ENCODE measurements at regions not wholly inside any gene's neighbourhood (a gene's known extent, or its start where the extent isn't known, plus 50 kb on each side); places are given as distances from the start of the nearest gene placed in this dataset.

DNA sequence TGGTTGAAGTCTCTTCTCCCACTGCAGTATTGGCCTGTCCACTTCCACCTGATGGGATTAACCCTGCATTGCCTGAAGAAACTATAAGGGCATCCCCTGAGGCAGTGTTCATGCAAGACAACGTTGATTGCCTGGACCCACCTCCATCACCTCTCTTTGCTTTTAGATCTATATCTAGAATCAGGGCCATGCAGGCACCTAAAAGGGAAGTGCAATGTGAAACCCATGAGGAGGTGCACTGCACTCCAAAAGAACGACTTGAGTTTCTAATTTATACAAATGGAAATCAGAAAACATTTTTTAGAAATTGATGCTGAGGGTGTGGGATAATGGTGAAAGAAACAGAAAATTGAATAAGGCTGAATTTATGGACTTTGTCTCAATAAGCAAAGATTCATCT is 694.4 kb downstream of the TRAM1L1 start:
- DNase-seq (ENCODE audit: low read depth), result no peak
- no peak overlapping the region for H3K4me3 ChIP-seq (ENCODE audit: low read depth, low read length)
- TF ChIP-seq, protein P1, sequence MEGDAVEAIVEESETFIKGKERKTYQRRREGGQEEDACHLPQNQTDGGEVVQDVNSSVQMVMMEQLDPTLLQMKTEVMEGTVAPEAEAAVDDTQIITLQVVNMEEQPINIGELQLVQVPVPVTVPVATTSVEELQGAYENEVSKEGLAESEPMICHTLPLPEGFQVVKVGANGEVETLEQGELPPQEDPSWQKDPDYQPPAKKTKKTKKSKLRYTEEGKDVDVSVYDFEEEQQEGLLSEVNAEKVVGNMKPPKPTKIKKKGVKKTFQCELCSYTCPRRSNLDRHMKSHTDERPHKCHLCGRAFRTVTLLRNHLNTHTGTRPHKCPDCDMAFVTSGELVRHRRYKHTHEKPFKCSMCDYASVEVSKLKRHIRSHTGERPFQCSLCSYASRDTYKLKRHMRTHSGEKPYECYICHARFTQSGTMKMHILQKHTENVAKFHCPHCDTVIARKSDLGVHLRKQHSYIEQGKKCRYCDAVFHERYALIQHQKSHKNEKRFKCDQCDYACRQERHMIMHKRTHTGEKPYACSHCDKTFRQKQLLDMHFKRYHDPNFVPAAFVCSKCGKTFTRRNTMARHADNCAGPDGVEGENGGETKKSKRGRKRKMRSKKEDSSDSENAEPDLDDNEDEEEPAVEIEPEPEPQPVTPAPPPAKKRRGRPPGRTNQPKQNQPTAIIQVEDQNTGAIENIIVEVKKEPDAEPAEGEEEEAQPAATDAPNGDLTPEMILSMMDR (IDR thresholded peaks at IDR 0.05; ENCODE audit: control insufficient read depth, extremely low read depth, insufficient read depth), result no peak

DNA sequence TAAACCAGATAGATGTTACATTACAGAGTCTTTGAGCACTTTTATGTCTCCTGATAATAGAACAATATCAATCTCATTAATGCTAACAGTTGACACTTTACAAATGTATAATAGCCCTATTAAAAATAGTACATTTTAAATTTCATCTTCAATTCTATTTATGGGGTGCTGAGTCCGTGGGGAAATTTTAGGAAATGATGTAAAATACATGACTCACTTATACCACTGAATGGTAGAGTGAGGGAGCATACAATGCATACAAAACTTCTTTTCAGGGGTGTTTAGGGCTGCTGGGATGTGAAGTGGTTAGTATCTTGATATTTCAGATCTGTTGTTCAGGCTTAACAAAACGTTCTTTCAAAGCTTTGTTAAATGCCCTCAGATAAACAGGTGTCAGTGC is 696.2 kb downstream of the TRAM1L1 start:
- DNase-seq (ENCODE audit: low read depth), result no peak
- no peak overlapping the region for H3K4me3 ChIP-seq (ENCODE audit: low read depth, low read length)
- TF ChIP-seq, protein P1 (IDR thresholded peaks at IDR 0.05; ENCODE audit: control insufficient read depth, extremely low read depth, insufficient read depth), result no peak

DNA sequence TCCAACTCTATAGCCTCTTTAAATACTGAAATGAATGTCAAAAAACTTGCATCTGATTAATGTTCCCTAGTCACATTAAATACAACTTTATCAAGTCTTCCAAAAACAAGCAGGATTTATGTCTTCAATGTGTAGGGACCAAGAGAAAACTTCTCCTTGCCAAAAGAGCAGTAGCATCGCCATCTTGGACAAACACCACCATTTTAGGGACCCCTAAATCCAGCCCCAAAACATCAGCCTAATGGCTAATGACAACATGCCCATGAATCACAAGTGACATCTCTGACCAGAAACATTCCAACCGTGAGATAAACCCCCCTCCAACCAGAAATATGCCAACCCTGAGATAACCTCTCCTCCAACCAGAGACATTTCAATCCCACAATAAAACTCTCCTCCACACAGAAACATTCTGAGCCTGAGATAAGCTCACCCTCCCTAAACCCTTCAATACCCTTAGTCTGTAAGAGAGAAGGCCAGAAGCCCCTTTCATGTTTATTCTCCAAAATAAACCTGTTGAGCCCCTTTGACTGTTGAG is 697.4 kb downstream of the TRAM1L1 start:
- TF ChIP-seq, protein P1 (IDR thresholded peaks at IDR 0.05; ENCODE audit: control insufficient read depth, extremely low read depth, insufficient read depth), result no peak
- H3K4me3 ChIP-seq (ENCODE audit: low read depth, low read length), result no peak overlapping the region
- no peak for DNase-seq (ENCODE audit: low read depth)

GRCh38 chr4:116386856-116387255 is 698.5 kb downstream of the TRAM1L1 start:
- TF ChIP-seq, protein P1 (IDR thresholded peaks at IDR 0.05; ENCODE audit: control insufficient read depth, extremely low read depth, insufficient read depth), result no peak
- H3K4me3 ChIP-seq (ENCODE audit: low read depth, low read length), result no peak overlapping the region
- no peak for DNase-seq (ENCODE audit: low read depth)

- H3K4me3 ChIP-seq (ENCODE audit: low read depth, low read length), result no peak overlapping the region
- no peak for DNase-seq (ENCODE audit: low read depth)
- TF ChIP-seq, protein P1 (IDR thresholded peaks at IDR 0.05; ENCODE audit: control insufficient read depth, extremely low read depth, insufficient read depth), result no peak
Measured at GRCh38 chr4:116385583-116385982, 699.8 kb downstream of the TRAM1L1 start.

DNA sequence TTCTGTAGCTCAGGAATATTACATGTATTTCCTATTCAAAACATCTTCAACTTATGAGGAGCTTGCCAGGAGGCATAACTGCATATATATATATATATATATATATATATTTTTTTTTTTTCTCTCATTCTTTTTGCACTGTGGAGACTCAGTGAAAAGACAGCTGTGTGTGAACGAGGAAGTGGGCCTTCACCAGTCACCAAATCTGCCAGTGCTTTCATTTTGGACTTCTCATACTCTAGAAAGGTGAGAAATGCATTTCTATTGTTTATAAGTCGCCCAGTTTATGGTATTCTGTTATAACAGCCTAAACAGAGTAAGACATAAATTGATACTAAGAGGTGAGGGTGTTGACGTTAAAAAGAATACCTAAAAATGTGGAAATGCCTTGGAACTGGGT is 710.6 kb downstream of the TRAM1L1 start:
- TF ChIP-seq, protein P1 (IDR thresholded peaks at IDR 0.05; ENCODE audit: control insufficient read depth, extremely low read depth, insufficient read depth), result no peak
- no peak for DNase-seq (ENCODE audit: low read depth)

DNA sequence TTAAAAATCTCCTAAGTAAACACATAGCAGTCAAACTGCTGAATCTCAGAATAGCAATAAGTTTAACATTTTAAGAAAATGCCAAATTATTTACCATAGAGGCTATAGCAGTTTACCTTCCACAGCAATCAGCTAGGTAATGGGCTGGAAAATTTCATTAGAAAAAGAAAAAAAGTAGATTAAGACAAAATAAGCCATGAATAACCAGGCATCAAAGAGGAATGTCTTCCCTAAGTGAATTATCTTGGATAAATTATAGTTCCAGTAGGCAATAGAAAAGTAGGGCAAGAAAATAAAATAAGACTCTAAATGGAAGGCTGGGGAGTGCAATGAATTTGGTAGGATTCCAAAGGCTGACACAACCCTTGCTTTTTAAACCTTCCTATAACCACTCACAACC is 722.8 kb downstream of the TRAM1L1 start:
- H3K4me3 ChIP-seq (ENCODE audit: low read depth, low read length), result no peak overlapping the region
- DNase-seq (ENCODE audit: low read depth), result no peak
- TF ChIP-seq, protein P1 (IDR thresholded peaks at IDR 0.05; ENCODE audit: control insufficient read depth, extremely low read depth, insufficient read depth), result no peak

More for the DNA sequence above, 710.6 kb downstream of the TRAM1L1 start:
- no peak overlapping the region for H3K4me3 ChIP-seq (ENCODE audit: low read depth, low read length)

All from LNCaP clone FGC (cell line).